ENCODE measurements at regions not wholly inside any gene's neighbourhood (a gene's known extent, or its start where the extent isn't known, plus 50 kb on each side); places are given as distances from the start of the nearest gene placed in this dataset.
"Not testable (repeated sequence)": the region's sequence is repeated elsewhere in the genome, so short reads cannot be mapped to it uniquely, and the experiment has no call there.

GRCh38 chr7:12834782-12835181 is 147.3 kb downstream of the ARL4A start:
- no peak for DNase-seq

GRCh38 chr7:12839508-12840153 is 152.2 kb downstream of the ARL4A start:
- DNase-seq: peak; percentile 49

GRCh38 chr7:12844732-12845131 is 157.3 kb downstream of the ARL4A start:
- DNase-seq: not testable (repeated sequence)

- DNase-seq: no peak
Measured at GRCh38 chr7:12847001-12847400, 159.6 kb downstream of the ARL4A start.

GRCh38 chr7:12851142-12851541 is 163.7 kb downstream of the ARL4A start:
- no peak for DNase-seq

GRCh38 chr7:12851841-12852240 is 164.4 kb downstream of the ARL4A start:
- peak; percentile 64 for DNase-seq

GRCh38 chr7:12855036-12855435 is 167.6 kb downstream of the ARL4A start:
- DNase-seq: no peak

GRCh38 chr7:12859761-12860160 is 172.3 kb downstream of the ARL4A start:
- no peak for DNase-seq

- no peak for DNase-seq
Measured at GRCh38 chr7:12861070-12861469, 173.6 kb downstream of the ARL4A start.

GRCh38 chr7:12862146-12862545 is 174.7 kb downstream of the ARL4A start:
- DNase-seq: no peak

- no peak for DNase-seq
Measured at GRCh38 chr7:12864470-12865046, 177.1 kb downstream of the ARL4A start.

GRCh38 chr7:12865593-12865992 is 178.2 kb downstream of the ARL4A start:
- no peak for DNase-seq

GRCh38 chr7:12866207-12866606 is 178.8 kb downstream of the ARL4A start:
- DNase-seq: no peak

- DNase-seq: no peak
Measured at GRCh38 chr7:12868027-12868426, 180.6 kb downstream of the ARL4A start.

- DNase-seq: no peak
Measured at GRCh38 chr7:12870219-12870618, 182.8 kb downstream of the ARL4A start.

GRCh38 chr7:12872487-12872886 is 185.1 kb downstream of the ARL4A start:
- DNase-seq: no peak

GRCh38 chr7:12873571-12873970 is 186.1 kb downstream of the ARL4A start:
- no peak for DNase-seq

- DNase-seq: peak; percentile 37
Measured at GRCh38 chr7:12879139-12879538, 191.7 kb downstream of the ARL4A start.

GRCh38 chr7:12881712-12882111 is 194.3 kb downstream of the ARL4A start:
- DNase-seq: no peak

GRCh38 chr7:12882710-12883109 is 195.3 kb downstream of the ARL4A start:
- no peak for DNase-seq

GRCh38 chr7:12884033-12884432 is 196.6 kb downstream of the ARL4A start:
- DNase-seq: no peak

GRCh38 chr7:12884856-12885440 is 197.5 kb downstream of the ARL4A start:
- peak; percentile 81 for DNase-seq

- peak; percentile 87 for DNase-seq
Measured at GRCh38 chr7:12888717-12889116, 201.3 kb downstream of the ARL4A start.

- DNase-seq: peak; percentile 80
Measured at GRCh38 chr7:12889391-12889790, 202.0 kb downstream of the ARL4A start.

GRCh38 chr7:12890586-12890985 is 203.2 kb downstream of the ARL4A start:
- DNase-seq: no peak

Measured in NCI-H226 (cell line).